IMR-90 (cell line): ENCODE measurements at regions not wholly inside any gene's neighbourhood (a gene's known extent, or its start where the extent isn't known, plus 50 kb on each side); places are given as distances from the start of the nearest gene placed in this dataset.
A peak's percentile ranks its signal among the peaks of the same experiment; 100 is the strongest.

Source experiments
- ATAC-seq: fragments of 200-7000 bp; cut with Tn5 transposase; 2 replicates; pipeline ENCODE4 v1.9.1; 2020; ENCODE audit warnings: low read depth, mild to moderate bottlenecking, moderate library complexity
- BruUV-seq: library from RNA; stranded (reverse); fragments of 400-500 nt; replicated peaks from 2 replicates; lab custom pipeline; 2021; lab: Mats Ljungman, UMichigan
- CTCF ChIA-PET: fragments of 300-600 bp; formaldehyde crosslinking; extraction: SDS; loops from one replicate; lab custom pipeline; 2021; ENCODE audit warnings: antibody characterized with exemption; lab: Yijun Ruan, JAX
- POLR2A ChIA-PET: fragments of 300-600 bp; sonication (Branson Sonifier 250); formaldehyde crosslinking; loops from one replicate; lab custom pipeline; 2022; ENCODE audit warnings: antibody characterized with exemption; ENCODE audit not compliant: unreplicated experiment; lab: Charles Lee
- DNase-seq: peaks from one replicate; pipeline ENCODE4 v3.0.0; 2013
- H2AFZ ChIP-seq: replicated peaks from 2 replicates; pipeline ENCODE3; 2013; ENCODE audit warnings: low read length, mild to moderate bottlenecking; ENCODE audit not compliant: poor library complexity
- H2AK5ac ChIP-seq: 2 replicates; pipeline ENCODE4 v1.6.1; 2013; ENCODE audit warnings: low read depth, low read length, inconsistent platforms
- H2AK9ac ChIP-seq: replicated peaks from 2 replicates; pipeline ENCODE3; 2013; ENCODE audit warnings: mild to moderate bottlenecking, low read depth, low read length, moderate library complexity; ENCODE audit not compliant: poor library complexity
- H2BK120ac ChIP-seq: 2 replicates; pipeline ENCODE4 v1.6.1; 2013; ENCODE audit warnings: low read depth, low read length, inconsistent platforms
- H2BK15ac ChIP-seq: 3 replicates; pipeline ENCODE4 v1.6.1; 2013; ENCODE audit warnings: low read depth, low read length, inconsistent platforms
- H2BK20ac ChIP-seq: 2 replicates; pipeline ENCODE4 v1.6.1; 2013; ENCODE audit warnings: low read depth, mild to moderate bottlenecking, inconsistent platforms, low read length, moderate library complexity
- H2BK5ac ChIP-seq: 2 replicates; pipeline ENCODE4 v1.6.1; 2013; ENCODE audit warnings: mild to moderate bottlenecking, low read depth, low read length, inconsistent platforms; ENCODE audit not compliant: poor library complexity, severe bottlenecking
- H3K14ac ChIP-seq: replicated peaks from 2 replicates; pipeline ENCODE4 v1.6.1; 2013; ENCODE audit warnings: low read depth, low read length, inconsistent platforms
- H3K18ac ChIP-seq: 2 replicates; pipeline ENCODE4 v1.6.1; 2013; ENCODE audit warnings: low read depth, low read length, control low read depth
- H3K23ac ChIP-seq: 2 replicates; pipeline ENCODE4 v1.6.1; 2013; ENCODE audit warnings: low read depth, low read length, inconsistent platforms
- H3K27ac ChIP-seq: 2 replicates; pipeline ENCODE4 v1.5.1; 2013; ENCODE audit warnings: mild to moderate bottlenecking, control low read depth, low read length; ENCODE audit not compliant: insufficient read depth
- H3K27me3 ChIP-seq: 2 replicates; pipeline ENCODE4 v1.6.1; 2013; ENCODE audit warnings: low read length; ENCODE audit not compliant: control insufficient read depth, insufficient read depth
- H3K36me3 ChIP-seq: 2 replicates; pipeline ENCODE4 v1.6.1; 2013; ENCODE audit warnings: low read length, mixed read lengths; ENCODE audit not compliant: control insufficient read depth, insufficient read depth
- H3K4ac ChIP-seq: 2 replicates; pipeline ENCODE4 v1.6.1; 2013; ENCODE audit warnings: low read depth, low read length, inconsistent platforms
- H3K4me1 ChIP-seq: 2 replicates; pipeline ENCODE4 v1.6.1; 2013; ENCODE audit warnings: low read length, mixed read lengths; ENCODE audit not compliant: control insufficient read depth, insufficient read depth
- H3K4me2 ChIP-seq: 2 replicates; pipeline ENCODE4 v1.6.1; 2013; ENCODE audit warnings: low read depth, mild to moderate bottlenecking, control low read depth, low read length, moderate library complexity
- H3K4me3 ChIP-seq: 2 replicates; pipeline ENCODE4 v1.5.1; 2013; ENCODE audit warnings: low read depth, mild to moderate bottlenecking, control low read depth, low read length, moderate library complexity; ENCODE audit not compliant: insufficient read depth
- H3K56ac ChIP-seq: 2 replicates; pipeline ENCODE4 v1.6.1; 2013; ENCODE audit warnings: low read length, inconsistent platforms; ENCODE audit not compliant: insufficient read depth; ENCODE audit errors: extremely low read depth
- H3K79me1 ChIP-seq, 2 experiments: 2 replicates each; pipeline ENCODE4 v1.6.1; 2013; ENCODE audit warnings: low read length in 2 of 2, inconsistent platforms in 1 of 2, low read depth in 1 of 2
- H3K9ac ChIP-seq: 2 replicates; pipeline ENCODE4 v1.6.1; 2013; ENCODE audit warnings: low read depth, low read length, control low read depth
- H3K9me1 ChIP-seq: 2 replicates; pipeline ENCODE4 v1.6.1; 2013; ENCODE audit warnings: low read length, inconsistent platforms; ENCODE audit not compliant: insufficient read depth
- H3K9me3 ChIP-seq: 2 replicates; pipeline ENCODE4 v1.6.1; 2013; ENCODE audit warnings: low read length; ENCODE audit not compliant: control insufficient read depth, insufficient read depth
- H4K20me1 ChIP-seq: 2 replicates; pipeline ENCODE4 v1.6.1; 2013; ENCODE audit warnings: low read length, inconsistent platforms; ENCODE audit not compliant: insufficient read depth
- H4K5ac ChIP-seq: 2 replicates; pipeline ENCODE4 v1.6.1; 2013; ENCODE audit warnings: mild to moderate bottlenecking, low read depth, low read length, control low read depth
- H4K8ac ChIP-seq, 2 experiments: 2 replicates each; pipeline ENCODE4 v1.6.1; 2013; ENCODE audit warnings: low read depth in 2 of 2, low read length in 2 of 2, control low read depth in 1 of 2, inconsistent platforms in 1 of 2
- H4K91ac ChIP-seq: 2 replicates; pipeline ENCODE4 v1.6.1; 2013; ENCODE audit warnings: low read depth, low read length, inconsistent platforms; ENCODE audit not compliant: insufficient read depth
- CEBPB ChIP-seq: IDR thresholded peaks from 2 replicates; pipeline ENCODE4 v1.6.1; 2012; ENCODE audit warnings: low read depth, low read length, improper control_type of control experiment
- FOS ChIP-seq: fragments of 150-350 bp; IDR thresholded peaks from 2 replicates; pipeline ENCODE4 v1.6.1; 2016; ENCODE audit warnings: low read depth, low read length
- MAFK ChIP-seq: IDR thresholded peaks from 2 replicates; pipeline ENCODE4 v1.6.1; 2012; ENCODE audit warnings: low read depth, low read length, improper control_type of control experiment
- MAZ ChIP-seq: IDR thresholded peaks from 2 replicates; pipeline ENCODE4 v1.6.1; 2012; ENCODE audit warnings: low read depth, mild to moderate bottlenecking, low read length, improper control_type of control experiment, moderate library complexity, borderline replicate concordance
- NFE2L2 ChIP-seq: fragments of 150-350 bp; IDR thresholded peaks from 2 replicates; pipeline ENCODE4 v1.6.1; 2016; ENCODE audit warnings: low read depth, mild to moderate bottlenecking, low read length
- POLR2A ChIP-seq: IDR thresholded peaks from 2 replicates; pipeline ENCODE4 v1.6.1; 2012; ENCODE audit warnings: mild to moderate bottlenecking, low read depth, low read length
- RAD21 ChIP-seq: IDR thresholded peaks from 2 replicates; pipeline ENCODE4 v1.6.1; 2012; ENCODE audit warnings: low read length, improper control_type of control experiment
- RCOR1 ChIP-seq: IDR thresholded peaks from 2 replicates; pipeline ENCODE4 v1.6.1; 2012; ENCODE audit warnings: mild to moderate bottlenecking, low read length, improper control_type of control experiment; ENCODE audit not compliant: insufficient replicate concordance
- SMC3 ChIP-seq: fragments of 150-350 bp; IDR thresholded peaks from 2 replicates; pipeline ENCODE4 v1.6.1; 2016; ENCODE audit warnings: low read depth, mild to moderate bottlenecking, antibody characterized with exemption, low read length, moderate library complexity
- dilution Hi-C: fragments of 300-500 bp; cut with HindIII; formaldehyde crosslinking; loops from one replicate; pipeline ENCODE4 v1.14.3; 2018; ENCODE audit warnings: low sequenced_read_pairs; ENCODE audit not compliant: unreplicated experiment
- in situ Hi-C: fragments of 300-500 bp; cut with MboI; formaldehyde crosslinking; loops from 3 replicates; pipeline ENCODE4 v1.14.3; 2019; ENCODE audit warnings: low sequenced_read_pairs, inconsistent platforms, mixed read lengths
- intact Hi-C: fragments of 100-400 bp; cut with micrococcal nuclease; formaldehyde crosslinking; loops from 2 replicates; pipeline ENCODE4 v1.10.0; 2022

- ChIA-PET CTCF (no interaction called here), POLR2A (no interaction called here)
- no peak overlapping the region for H3K4me3 ChIP-seq
- dilution Hi-C loops, result no loop called here
- DNase-seq (no peak), ATAC-seq (no peak)
- H3K9me1 ChIP-seq, result 0 out of 2 replicates have a peak, but pooled peaks cover 3% of the 10 kb centered on the region
- H3K27ac ChIP-seq, result no peak overlapping the region
- no peak overlapping the region for H3K14ac ChIP-seq
- no peak overlapping the region for H3K4me2 ChIP-seq
- H2BK120ac ChIP-seq, result no peak overlapping the region
- no peak overlapping the region for H3K23ac ChIP-seq
- H3K56ac ChIP-seq, result no peak overlapping the region
- no peak overlapping the region for H2AK9ac ChIP-seq
- no peak overlapping the region for H2AK5ac ChIP-seq
- no peak overlapping the region for H4K8ac ChIP-seq
- H3K4ac ChIP-seq, result no peak overlapping the region
- no peaks in the 10 kb centered on the region for H3K9me3 ChIP-seq
- no peak overlapping the region for H2BK5ac ChIP-seq
- intact Hi-C loops, result no loop called here
- no peaks in the 10 kb centered on the region for H3K36me3 ChIP-seq
- H4K5ac ChIP-seq, result no peak overlapping the region
- H4K91ac ChIP-seq, result no peak overlapping the region
- no peaks in the 10 kb centered on the region for H4K20me1 ChIP-seq
- peaks cover 4% of the 10 kb centered on the region for H3K4me1 ChIP-seq
- no peak overlapping the region for H2BK20ac ChIP-seq
- peak overlapping the region; percentile 44; the same call in 1 of the 2 replicates for H3K18ac ChIP-seq
- no peaks in the 10 kb centered on the region for H3K27me3 ChIP-seq
- H3K79me1 ChIP-seq, result no peaks in the 10 kb centered on the region
- TF ChIP-seq RCOR1 (no peak), FOS (no peak), MAFK (no peak), RAD21 (no peak), CEBPB (no peak), SMC3 (no peak), NFE2L2 (no peak), MAZ (no peak), POLR2A (no peak)
- H2AFZ ChIP-seq, result no peak overlapping the region
- BruUV-seq, result no TSS peak
- H2BK15ac ChIP-seq, result no peak overlapping the region
- H3K9ac ChIP-seq, result no peak overlapping the region
- in situ Hi-C loops, result no loop called here
Measured at GRCh38 chr1:219119839-219120238, 53.8 kb upstream of the LYPLAL1 start.
